Fibroblast of mammary gland (primary cell): ENCODE measurements at regions not wholly inside any gene's neighbourhood (a gene's known extent, or its start where the extent isn't known, plus 50 kb on each side); places are given as distances from the start of the nearest gene placed in this dataset.
"Not testable (repeated sequence)": the region's sequence is repeated elsewhere in the genome, so short reads cannot be mapped to it uniquely, and the experiment has no call there.

Experiments
- DNase-seq: peaks from one replicate; pipeline ENCODE4 v3.0.0-alpha.2; 2010; ENCODE audit warnings: low read depth
- H3K4me3 ChIP-seq: 2 replicates; pipeline ENCODE4 v1.5.1; 2011; ENCODE audit warnings: low read depth, mild to moderate bottlenecking, low read length, moderate library complexity; ENCODE audit not compliant: control insufficient read depth
- CTCF ChIP-seq: conservative IDR thresholded peaks from 2 replicates; pipeline ENCODE4 v1.5.1; 2011; ENCODE audit warnings: low read depth, low read length, inconsistent platforms; ENCODE audit not compliant: control insufficient read depth, insufficient read depth

DNA sequence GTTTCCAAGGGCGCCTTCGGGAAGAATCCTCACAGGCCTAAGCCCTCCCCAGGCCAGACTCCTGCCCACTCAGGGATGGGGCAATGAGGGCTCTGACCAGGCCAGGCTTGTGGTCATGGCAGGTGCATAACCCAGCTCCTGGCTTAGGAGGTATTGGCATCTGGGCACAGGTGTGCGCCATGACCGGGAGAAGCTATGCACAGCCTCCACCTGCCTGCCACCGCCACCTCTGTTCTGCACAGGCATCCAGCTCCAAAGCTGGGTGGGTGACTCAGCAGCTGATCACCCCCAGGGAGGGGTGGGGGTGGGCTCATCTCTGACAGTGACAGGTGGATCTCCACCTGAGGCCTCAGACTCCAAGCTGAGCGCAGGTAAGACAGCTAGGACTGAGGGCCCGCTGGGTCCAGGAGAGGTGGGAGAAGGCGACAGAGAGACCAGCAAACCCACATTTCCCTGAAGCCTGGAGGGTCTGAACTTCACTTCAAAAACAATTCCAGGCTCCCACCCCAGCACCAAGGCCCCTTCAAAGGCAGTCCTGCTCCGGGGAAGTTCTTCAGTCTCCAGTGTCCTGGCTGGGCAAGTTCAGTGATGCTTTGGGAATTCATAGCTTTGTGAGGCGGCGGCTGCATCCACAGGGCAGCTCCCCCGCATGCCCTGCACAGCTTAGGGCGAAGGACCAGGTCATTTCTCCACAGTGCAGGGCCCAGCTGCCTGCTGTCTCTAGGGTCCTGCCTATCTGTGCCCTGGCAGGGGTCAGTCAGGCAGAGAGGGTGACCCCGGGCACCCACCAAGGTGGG is 121.6 kb upstream of the SMURF2 start:
- no peak overlapping the region for H3K4me3 ChIP-seq
- DNase-seq = no peak
- TF ChIP-seq CTCF = no peak

DNA sequence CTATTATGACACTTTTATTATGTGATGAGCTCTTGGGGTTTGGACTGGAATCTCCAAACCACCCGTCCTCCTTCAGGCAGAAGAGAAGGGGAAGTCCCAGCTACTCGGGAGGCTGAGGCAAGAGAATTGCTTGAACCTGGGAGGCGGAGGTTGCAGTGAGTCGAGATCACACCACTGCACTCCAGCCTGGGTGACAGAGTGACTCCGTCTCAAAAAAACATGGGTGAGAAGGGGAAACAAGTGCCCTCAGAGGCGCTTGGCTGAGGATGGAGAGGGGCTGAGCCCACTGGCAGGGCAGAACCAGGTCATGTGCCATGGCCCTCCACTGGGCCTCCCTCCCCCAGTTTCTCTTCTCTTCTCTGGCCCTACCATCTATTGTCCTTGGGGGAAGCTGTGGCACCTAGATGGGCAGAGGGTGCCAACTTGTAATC is 120.9 kb upstream of the SMURF2 start:
- no peak for TF ChIP-seq CTCF
- H3K4me3 ChIP-seq = no peak overlapping the region
- DNase-seq = no peak

DNA sequence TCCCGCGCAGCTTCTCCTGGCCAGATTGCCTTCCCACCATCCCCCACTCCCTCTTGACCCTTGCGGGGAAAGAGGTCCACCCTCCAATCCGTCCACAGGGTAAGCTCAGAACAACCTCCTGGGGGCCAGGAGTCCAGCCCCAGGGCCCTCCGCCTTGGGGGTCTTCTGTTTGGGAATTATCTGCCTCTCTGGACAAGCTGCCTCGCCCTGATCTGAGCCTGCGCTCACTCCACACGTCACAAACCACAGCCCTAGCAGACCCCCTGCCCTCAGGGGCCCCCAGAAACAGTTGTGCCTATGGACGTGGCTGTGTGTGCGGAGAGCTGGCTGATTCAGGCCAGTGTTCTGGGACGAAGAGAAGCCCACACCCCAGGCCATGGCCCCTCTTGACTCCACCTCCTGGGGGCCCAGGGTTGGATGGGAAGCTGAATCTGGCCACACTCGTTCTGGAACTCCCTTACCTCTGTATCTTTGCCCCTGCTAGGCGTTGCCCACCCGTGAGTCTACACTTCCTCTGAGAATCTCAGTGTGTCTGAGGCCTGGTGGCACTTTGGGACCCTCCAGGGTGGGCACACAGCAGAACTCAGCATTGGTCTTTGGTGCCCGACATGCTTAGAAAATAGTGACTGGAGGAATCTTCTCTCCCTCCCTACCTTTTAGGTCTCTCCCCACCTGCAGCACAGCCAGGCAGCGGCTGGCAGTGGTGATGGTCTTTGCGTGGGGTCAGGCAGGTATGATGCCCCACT is 119.9 kb upstream of the SMURF2 start:
- H3K4me3 ChIP-seq = no peak overlapping the region
- no peak for DNase-seq
- TF ChIP-seq CTCF = no peak

DNA sequence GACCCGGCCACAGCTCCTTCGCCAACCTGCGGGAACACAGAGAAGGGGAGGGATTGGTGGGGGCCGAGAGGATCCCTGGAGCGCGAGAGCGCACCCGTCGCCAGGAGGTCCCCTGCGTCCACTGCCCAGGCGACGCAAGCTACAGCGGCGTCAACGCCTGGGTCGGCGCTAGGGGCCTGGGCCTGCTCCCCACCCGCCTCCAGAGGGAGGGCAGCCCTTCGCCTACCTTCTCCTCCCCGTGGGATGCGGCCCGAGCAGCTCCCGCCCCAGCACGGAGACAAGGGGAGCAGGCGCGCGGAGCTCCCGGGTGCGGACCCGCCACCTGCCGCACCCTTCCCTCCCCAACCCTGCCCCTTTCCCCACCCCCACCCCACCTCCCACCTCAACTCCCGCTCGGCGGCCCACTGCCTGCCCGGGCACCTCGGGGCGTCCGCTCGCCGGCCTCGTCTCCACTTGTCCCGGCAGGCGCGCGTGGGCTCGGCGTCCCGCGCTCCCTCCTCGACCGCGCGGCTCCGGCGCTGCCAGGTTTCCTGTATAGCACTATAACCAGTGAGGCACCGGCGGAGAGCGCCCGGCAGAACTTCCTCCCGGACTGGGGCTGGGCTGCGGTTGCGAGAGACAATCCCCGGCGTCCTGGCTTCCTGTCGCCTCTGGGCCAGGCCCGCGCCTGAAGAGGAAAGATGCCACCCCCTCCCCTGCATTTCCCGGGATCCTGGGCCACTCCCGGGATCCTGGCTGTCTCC is 119.1 kb upstream of the SMURF2 start:
- no peak for TF ChIP-seq CTCF
- no peak overlapping the region for H3K4me3 ChIP-seq
- DNase-seq = no peak

DNA sequence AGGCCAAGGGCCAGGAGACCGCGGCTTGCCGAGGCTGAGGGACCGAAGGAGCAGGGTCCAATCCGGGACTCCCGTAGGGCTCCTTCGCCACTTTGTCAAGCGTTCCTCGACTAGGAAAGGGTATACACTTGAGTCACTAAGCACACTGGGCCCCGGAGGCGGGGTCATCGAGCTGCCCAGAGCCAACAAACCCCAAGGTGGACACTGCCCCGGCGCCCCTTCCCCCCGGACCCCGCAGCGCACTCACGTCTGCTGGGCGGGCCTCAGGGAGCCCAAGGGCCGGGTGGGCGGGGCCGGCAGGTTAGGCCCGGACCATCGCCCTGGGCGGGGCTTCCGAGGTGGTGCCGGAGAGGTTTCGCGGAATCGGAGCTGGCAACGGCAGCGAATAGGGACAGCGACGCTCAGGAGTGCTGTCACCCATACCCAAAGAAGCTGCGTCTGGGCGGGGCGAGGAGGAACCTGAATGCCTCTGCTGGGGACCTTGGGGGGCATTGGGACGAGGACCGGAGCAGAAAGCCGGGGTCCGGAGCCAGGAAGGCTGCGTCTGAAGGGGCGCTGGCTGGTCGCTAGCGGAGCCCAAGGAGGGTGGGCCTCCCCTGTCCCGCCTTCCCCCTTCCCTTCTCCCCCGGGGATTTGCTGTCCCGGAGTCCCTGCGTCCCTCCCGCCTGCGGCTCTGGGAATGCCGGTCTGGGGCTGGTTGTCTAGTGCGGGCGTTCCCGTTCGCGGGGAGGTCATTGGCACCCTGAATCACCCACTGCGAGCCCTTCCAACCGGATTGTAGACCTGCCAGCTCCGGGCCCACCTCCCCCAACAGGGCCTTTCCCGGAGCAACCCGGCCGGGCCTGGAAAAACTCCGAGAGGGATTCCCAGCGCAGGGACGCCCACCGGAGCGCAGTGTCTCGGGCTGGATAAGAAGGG is 118.2 kb upstream of the SMURF2 start:
- no peak for DNase-seq
- no peak for TF ChIP-seq CTCF

DNA sequence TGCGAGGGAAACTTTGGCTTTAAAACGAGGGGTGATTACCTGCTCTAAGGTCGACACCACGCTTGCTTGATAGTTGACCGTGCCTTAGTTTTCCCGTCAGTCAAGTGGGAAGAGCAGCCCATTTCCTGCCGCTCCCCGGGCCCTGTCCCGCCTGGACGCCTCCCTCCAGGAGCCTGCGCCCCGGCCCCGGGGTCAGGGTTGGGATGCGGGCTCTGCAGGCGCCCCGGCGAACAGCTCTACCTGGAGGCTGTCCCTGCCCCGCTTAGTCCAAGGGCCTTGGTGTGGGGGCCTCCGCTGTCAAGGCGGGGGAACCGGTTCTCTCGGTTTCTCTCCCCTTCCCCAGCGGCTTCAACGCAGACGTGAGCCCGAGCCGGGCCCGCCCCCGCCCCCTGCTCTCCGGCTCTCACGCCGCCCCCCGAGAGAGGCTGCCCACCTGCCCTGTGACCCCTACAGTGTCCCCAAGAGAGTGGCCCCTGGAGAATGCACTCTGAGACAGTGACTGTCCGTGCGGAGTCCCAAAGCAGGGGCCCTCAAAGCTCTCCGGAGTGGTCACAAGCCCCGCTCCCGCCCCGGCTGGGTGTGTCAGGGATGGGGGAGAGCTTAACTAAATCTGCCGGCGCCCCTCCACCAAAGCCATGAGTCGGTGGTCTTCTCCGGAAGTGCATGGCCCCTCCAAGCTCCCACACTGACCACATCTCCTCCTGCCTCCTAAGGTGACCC is 117.4 kb upstream of the SMURF2 start:
- no peak overlapping the region for H3K4me3 ChIP-seq
- no peak for TF ChIP-seq CTCF
- no peak for DNase-seq

More for the DNA sequence above, 118.2 kb upstream of the SMURF2 start:
- H3K4me3 ChIP-seq = no peak overlapping the region

GRCh38 chr17:64779098-64779375 is 116.9 kb upstream of the SMURF2 start:
- DNase-seq, H3K4me3 ChIP-seq: not testable (repeated sequence)
